GM21576 (cell line): ENCODE measurements at regions not wholly inside any gene's neighbourhood (a gene's known extent, or its start where the extent isn't known, plus 50 kb on each side); places are given as distances from the start of the nearest gene placed in this dataset.
"Not testable (repeated sequence)": the region's sequence is repeated elsewhere in the genome, so short reads cannot be mapped to it uniquely, and the experiment has no call there.

Experiments used
- ATAC-seq: cut with Tn5 transposase; IDR thresholded peaks from one replicate; pipeline ENCODE4 v1.9.1; 2021; ENCODE audit warnings: mild to moderate bottlenecking, moderate library complexity; ENCODE audit not compliant: unreplicated experiment

DNA sequence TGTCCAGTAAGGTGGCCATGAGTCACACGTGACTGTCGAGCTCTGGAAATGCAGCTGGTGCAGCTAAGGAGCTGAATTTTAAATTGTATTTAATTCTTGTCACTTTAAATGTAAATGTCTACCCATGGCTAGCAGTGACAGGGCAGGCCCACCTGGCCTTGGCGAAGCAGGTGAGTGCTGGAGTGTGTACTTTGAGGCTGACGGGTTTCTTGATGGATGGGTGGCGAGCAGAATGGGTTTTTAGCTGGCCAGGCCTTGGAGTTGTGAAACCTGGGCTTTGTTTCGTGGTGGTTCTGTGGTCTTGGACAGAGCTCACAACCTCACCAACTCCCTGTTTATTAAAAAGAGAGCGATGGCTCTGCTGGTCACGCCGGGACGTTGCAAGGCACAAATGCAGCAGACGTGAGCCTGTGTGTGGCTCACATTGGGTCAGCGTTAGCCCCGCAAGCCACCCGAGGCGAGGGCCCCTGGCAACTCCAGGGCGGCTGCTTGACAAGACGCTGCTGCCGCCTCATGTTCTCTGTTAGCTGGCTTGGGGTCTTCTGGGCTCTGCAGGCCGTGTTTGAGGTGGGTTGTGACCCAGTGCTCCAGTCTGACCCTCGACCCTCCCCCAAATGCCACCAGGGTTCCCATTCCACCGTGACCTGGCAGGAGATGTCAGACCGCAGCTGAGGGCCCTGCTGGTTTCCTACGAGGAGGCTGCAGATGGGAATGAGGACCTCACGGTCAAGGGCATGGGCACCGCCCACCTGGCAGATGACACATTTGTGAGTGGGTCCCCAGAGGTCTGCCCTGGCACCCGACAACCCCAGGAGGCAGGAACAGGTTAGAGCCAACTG lies 184.1 kb upstream of the ZNF469 start:
- not testable (repeated sequence) for ATAC-seq

DNA sequence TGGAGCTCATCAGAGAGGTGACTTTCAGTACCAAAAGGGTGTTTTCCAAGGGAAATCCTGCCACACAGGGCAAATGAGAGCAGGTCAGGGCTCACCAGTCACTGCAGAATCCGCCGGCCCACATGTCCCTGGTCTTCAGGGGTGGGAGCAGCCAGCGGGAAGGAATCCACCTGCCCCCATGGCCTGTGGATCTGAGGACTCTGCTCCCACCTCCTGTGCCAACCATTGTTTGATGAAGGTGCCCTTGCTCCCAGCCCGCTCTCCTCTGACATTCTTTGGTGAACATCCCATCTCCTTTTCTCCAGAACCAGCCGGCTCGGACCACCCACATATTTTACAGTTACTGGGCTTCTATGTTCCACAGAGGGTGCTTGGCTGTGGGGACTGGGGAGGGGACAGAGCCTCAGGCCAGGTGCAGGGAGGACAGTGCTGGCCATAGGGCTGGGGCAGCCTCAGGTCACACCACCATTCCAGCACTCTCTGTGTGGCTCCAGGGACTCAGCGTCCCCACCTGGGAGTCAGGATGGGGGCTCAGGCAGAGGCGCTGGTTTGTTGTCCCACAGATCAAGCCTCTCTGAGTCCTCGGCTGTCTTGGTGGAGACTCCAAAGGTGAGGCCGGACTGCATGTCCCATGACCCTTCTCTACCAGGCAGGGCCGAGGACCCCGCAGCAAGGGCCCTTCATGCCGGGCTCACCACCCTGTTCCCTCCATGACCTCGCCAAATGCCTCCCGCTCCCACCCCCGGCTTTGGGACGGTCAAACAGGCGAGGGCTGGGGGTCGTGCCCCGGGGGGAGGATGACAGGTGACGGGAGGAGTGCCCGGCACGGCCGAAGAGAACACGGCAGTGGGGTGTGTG lies 183.2 kb upstream of the ZNF469 start:
- ATAC-seq, result not testable (repeated sequence)

- not testable (repeated sequence) for ATAC-seq
These were observed 182.4 kb upstream of the ZNF469 start for GRCh38 chr16:88200154-88200895.

- ATAC-seq, result no peak
These were observed 181.9 kb upstream of the ZNF469 start for GRCh38 chr16:88200896-88201185.

GRCh38 chr16:88201611-88202010 lies 181.1 kb upstream of the ZNF469 start:
- ATAC-seq, result not testable (repeated sequence)

DNA sequence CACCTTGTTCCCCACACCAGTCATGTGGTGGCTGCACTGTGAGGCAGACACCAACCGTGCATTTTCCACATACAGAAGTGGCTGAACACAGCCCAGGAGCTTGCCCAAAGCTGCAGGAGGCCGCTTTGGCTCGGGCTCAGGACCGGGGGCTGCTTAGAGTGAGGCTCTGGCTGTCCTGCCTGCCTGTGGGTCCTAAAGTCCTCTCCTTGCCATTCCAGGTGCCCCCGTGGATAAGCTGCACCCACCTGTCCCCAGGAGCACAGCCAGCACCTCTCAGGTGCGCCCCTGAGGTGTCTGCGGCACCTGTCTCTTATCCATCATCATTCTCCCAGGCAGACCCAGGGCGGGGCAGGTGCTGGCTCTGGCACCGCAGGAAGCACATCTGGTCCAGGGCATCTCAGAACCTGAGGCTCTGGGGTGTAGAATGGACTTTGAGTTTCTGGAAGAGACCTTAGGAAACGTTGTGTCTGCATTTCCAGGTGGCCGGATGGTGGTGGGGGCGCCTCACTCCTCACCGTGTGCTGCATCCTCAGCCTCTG lies 180.5 kb upstream of the ZNF469 start:
- no peak for ATAC-seq

DNA sequence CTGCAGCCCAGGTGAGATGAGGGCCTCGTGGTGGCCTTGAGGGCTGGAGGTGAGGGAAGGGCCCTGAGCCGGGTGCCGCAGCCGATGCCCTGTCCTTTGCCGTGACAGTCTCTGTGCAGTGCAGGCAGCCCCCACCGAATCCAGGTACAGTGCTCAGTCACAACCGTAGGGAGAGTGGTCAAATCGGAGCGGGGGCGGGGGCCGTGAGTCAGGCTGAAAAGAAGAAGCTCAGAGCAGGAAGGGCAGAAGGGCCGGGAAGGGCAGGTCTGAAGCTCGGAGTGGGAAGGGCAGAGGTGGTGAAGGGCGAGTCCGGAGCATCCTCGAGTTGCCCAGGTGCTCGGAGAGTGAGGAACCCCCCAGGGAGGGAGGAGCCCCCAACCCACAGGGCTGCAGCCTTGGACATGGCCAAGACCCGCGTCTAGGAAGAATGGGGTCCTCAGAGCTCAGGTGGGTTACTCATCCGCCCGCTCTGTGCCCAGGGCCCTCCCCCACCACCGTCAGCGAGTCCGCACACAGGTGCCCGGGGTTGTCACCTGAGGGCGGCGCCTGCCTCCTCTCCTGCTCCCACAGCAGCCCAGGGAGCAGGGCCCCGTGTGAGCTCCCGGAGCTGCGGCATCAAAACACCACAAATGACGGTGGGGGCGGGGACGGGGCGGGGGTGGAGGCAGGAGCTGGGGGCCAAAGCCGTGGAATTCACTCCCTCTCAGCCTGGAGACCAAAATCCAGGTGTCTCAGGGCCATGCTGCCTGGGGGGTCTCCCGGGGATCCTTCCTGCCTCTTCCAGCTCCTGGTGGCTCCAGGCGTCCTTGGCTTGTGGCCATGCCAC lies 179.7 kb upstream of the ZNF469 start:
- ATAC-seq, result not testable (repeated sequence)

GRCh38 chr16:88204131-88205110 lies 178.3 kb upstream of the ZNF469 start:
- not testable (repeated sequence) for ATAC-seq

DNA sequence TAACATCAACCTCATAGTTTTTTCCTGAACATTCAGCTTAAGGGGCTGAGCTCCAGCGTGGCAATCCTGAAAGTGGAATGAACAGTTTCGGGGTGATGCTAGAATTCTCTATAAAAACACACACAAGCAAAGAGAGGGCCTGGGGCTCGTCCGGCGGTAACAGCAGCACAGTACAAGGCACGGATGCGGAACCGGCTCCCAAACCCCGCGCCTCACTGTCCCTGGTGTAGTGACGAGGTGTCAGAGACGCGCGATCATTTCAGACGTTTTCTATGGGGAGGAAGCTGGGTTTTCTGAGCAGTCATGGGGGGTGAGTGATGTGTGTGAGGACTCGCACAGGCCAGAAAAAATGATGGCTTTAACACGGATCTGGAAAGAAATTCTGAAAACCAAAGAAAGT lies 177.3 kb upstream of the ZNF469 start:
- not testable (repeated sequence) for ATAC-seq

GRCh38 chr16:88206006-88206405 lies 176.8 kb upstream of the ZNF469 start:
- ATAC-seq, result not testable (repeated sequence)

- ATAC-seq, result not testable (repeated sequence)
These were observed 176.2 kb upstream of the ZNF469 start for GRCh38 chr16:88206516-88206915.

- ATAC-seq, result no peak
These were observed 174.6 kb upstream of the ZNF469 start for GRCh38 chr16:88208112-88208511.

DNA sequence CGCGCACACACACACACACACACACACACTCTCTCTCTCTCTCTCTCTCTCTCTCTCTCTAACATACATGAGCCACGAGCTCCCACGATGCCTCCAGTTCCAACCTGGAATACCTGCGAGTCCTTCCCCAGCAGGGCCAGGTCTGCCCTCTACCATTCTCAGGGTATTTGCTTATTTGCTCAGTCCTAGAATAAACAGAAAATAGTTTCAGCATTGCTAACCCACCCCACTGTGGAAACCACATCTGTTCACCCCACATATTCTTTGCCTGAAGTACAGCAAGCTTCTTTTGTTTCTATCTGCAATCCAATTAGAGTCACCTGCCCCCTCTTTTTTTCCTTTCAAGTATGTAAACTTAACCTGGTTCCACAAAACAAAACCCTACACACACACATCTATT lies 174.0 kb upstream of the ZNF469 start:
- ATAC-seq, result not testable (repeated sequence)

DNA sequence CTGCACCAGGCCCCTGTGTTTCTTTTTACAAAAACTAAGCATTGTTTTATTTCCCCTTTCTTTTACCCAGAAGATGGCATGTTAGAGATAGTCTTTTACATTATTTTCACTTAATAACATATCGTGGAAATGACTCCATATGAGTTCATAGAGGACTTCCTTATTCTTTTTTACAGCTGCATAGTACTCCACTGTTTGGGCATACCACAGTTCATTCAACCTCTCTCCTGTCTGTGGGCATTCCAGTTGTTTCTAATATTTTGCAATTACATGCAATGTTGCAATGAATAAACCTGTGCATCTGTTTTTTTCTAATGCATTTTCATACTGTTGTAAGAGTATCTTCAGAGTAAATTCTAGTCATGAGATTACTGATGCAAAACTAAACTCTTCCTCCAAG lies 173.2 kb upstream of the ZNF469 start:
- not testable (repeated sequence) for ATAC-seq

- ATAC-seq, result not testable (repeated sequence)
These were observed 168.8 kb upstream of the ZNF469 start for GRCh38 chr16:88213937-88214336.

- not testable (repeated sequence) for ATAC-seq
These were observed 161.6 kb upstream of the ZNF469 start for GRCh38 chr16:88221001-88221761.

GRCh38 chr16:88223696-88224095 lies 159.1 kb upstream of the ZNF469 start:
- ATAC-seq, result not testable (repeated sequence)
